Urinary bladder (tissue), 4 donors: ENCODE measurements at regions not wholly inside any gene's neighbourhood (a gene's known extent, or its start where the extent isn't known, plus 50 kb on each side); places are given as distances from the start of the nearest gene placed in this dataset. TPM values are rescaled to one million over a fixed set of nuclear protein-coding genes. Genes with fewer than 3 reads are reported as not detected.
"Not testable (repeated sequence)": the region's sequence is repeated elsewhere in the genome, so short reads cannot be mapped to it uniquely, and the experiment has no call there.

Experiments
- DNase-seq: peaks from one replicate; pipeline ENCODE4 v3.0.0-alpha.2; 2015; ENCODE audit errors: extremely low spot score
- H3K27ac ChIP-seq: one replicate; pipeline ENCODE4 v1.5.1; 2013; ENCODE audit warnings: low read depth, mild to moderate bottlenecking, moderate library complexity
- H3K36me3 ChIP-seq: one replicate; pipeline ENCODE4 v1.6.1; 2013; ENCODE audit warnings: mild to moderate bottlenecking, moderate library complexity; ENCODE audit not compliant: insufficient read depth
- H3K4me1 ChIP-seq: one replicate; pipeline ENCODE4 v1.6.1; 2013; ENCODE audit warnings: mild to moderate bottlenecking, moderate library complexity; ENCODE audit not compliant: insufficient read depth
- H3K4me3 ChIP-seq: one replicate; pipeline ENCODE4 v1.5.1; 2013; ENCODE audit warnings: low read depth, low read length
- WGBS: extraction: QIAGEN DNeasy Blood & Tissue Kit; methylation state at CpG from one replicate; pipeline ENCODE4 v1.1.7; 2013; 5-methylcytosine and 5-hydroxymethylcytosine counted together
- small RNA-seq: library from RNA; depleted of rRNA; stranded (forward); fragments of <200 nt; gene quantifications from one replicate; pipeline ENCODE3, GENCODE V24; 2014
- donor health status: healthy with polysubstance abuse.
- donor health status: healthy.

GRCh38 chr4:92252358-92252757, 51.4 kb upstream of the GRID2 start:
- not testable (repeated sequence) for H3K4me3 ChIP-seq, H3K4me1 ChIP-seq, DNase-seq, H3K27ac ChIP-seq, H3K36me3 ChIP-seq

- DNase-seq: no peak
- H3K4me3 ChIP-seq: no peak overlapping the region
- H3K36me3 ChIP-seq: no peaks in the 10 kb centered on the region
- 95% methylated on average over 3 of the region's 3 CpGs for WGBS
- H3K27ac ChIP-seq: no peak overlapping the region
- no peaks in the 10 kb centered on the region for H3K4me1 ChIP-seq
These were observed 50.9 kb upstream of the GRID2 start for GRCh38 chr4:92252846-92253245.

GRCh38 chr4:92253550-92253949, 50.2 kb upstream of the GRID2 start:
- DNase-seq: no peak
- WGBS: 96% methylated on average over 1 of the region's 1 CpG

More at GRCh38 chr4:92253550-92253949, 50.2 kb upstream of the GRID2 start:
- no peaks in the 10 kb centered on the region for H3K36me3 ChIP-seq
- no peaks in the 10 kb centered on the region for H3K4me1 ChIP-seq
- no peak overlapping the region for H3K4me3 ChIP-seq
- no peak overlapping the region for H3K27ac ChIP-seq

Small RNA genes lying in the stretch of these regions (small RNA-seq; reads per million reads assigned to genes)
- gene KRT19P6: not detected
